ENCODE measurements at regions not wholly inside any gene's neighbourhood (a gene's known extent, or its start where the extent isn't known, plus 50 kb on each side); places are given as distances from the start of the nearest gene placed in this dataset.

DNA sequence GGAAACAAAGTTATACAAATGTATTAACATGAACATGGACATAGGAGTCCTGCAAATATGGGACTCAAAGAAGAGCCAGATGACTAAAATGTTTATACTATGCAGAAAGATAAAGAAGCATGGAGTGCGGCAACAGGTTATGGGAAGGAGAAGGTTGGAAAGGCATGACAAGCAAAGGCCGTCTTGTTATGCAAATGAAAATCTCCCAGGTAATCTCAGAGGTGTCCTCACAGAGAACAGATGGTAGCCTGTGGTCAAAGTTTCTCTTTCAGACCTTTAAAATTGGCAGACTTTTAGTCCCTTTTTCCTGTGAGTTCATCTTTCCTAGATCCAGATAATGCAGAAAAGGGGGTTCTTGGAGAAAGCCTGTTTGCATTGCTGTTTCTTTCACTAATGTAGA, 116.4 kb upstream of the BEND4 start:
- in situ Hi-C loops (cut with HindIII; ENCODE audit: low pct_unique_long_range_greater_than_20kb, low sequenced_read_pairs) (no loop called here), intact Hi-C loops (cut with micrococcal nuclease; ENCODE audit: unreplicated experiment) (no loop called here)
- DNase-seq (ENCODE audit: low read depth, low spot score): no peak
- ChIA-PET CTCF (no interaction called here), POLR2A (no interaction called here)
- Histone ChIP-seq H3K27ac (ENCODE audit: low read length) (no peak overlapping the region), H3K4me3 (ENCODE audit: low read depth in 2 of 2, low read length in 2 of 2) (no peak overlapping the region), H3K36me3 (ENCODE audit: control insufficient read depth, insufficient read depth, low read length) (no peaks in the 10 kb centered on the region), H3K9me3 (ENCODE audit: control insufficient read depth, insufficient read depth, low read depth, low read length) (no peaks in the 10 kb centered on the region), H3K27me3 (ENCODE audit: control insufficient read depth, insufficient read depth, low read length) (no peaks in the 10 kb centered on the region), H3K4me1 (ENCODE audit: control insufficient read depth, insufficient read depth, low read length) (no peaks in the 10 kb centered on the region)
- ATAC-seq: no peak
- no peak for TF ChIP-seq POLR2AphosphoS5 (IDR thresholded peaks at IDR 0.05; ENCODE audit: low read depth, low read length)
- TF ChIP-seq SIN3A (IDR thresholded peaks at IDR 0.05; ENCODE audit: borderline replicate concordance, insufficient read depth, low read depth, low read length): no peak
- no peak for TF ChIP-seq REST (IDR thresholded peaks at IDR 0.05; ENCODE audit: insufficient read depth in 1 of 2, low read depth in 2 of 2, low read length in 1 of 2)
- TF ChIP-seq, protein P1, sequence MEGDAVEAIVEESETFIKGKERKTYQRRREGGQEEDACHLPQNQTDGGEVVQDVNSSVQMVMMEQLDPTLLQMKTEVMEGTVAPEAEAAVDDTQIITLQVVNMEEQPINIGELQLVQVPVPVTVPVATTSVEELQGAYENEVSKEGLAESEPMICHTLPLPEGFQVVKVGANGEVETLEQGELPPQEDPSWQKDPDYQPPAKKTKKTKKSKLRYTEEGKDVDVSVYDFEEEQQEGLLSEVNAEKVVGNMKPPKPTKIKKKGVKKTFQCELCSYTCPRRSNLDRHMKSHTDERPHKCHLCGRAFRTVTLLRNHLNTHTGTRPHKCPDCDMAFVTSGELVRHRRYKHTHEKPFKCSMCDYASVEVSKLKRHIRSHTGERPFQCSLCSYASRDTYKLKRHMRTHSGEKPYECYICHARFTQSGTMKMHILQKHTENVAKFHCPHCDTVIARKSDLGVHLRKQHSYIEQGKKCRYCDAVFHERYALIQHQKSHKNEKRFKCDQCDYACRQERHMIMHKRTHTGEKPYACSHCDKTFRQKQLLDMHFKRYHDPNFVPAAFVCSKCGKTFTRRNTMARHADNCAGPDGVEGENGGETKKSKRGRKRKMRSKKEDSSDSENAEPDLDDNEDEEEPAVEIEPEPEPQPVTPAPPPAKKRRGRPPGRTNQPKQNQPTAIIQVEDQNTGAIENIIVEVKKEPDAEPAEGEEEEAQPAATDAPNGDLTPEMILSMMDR (IDR thresholded peaks at IDR 0.05): no peak
- no TSS peak for BruUV-seq (replicated peaks)

DNA sequence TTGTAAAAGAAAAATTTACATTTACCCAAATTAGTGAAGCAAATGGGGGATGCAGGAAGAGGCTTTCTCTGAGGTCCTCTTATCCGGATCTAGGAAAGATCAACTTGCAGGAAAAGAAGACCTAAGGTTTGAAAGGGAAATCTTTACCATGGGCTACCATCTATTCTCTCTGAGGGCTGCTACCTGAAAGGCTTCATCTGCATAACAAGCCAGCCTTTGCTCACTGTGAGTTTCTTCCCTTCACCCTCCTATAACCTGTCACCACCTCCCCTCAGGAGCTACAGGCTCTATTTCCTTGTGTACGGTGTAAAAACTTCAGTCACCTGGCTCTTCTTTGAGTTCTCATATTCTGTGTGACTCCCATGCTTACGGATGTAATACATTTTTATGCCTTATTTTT, 118.6 kb upstream of the BEND4 start:
- Histone ChIP-seq H3K36me3 (ENCODE audit: control insufficient read depth, insufficient read depth, low read length) (no peaks in the 10 kb centered on the region), H3K27me3 (ENCODE audit: control insufficient read depth, insufficient read depth, low read length) (no peaks in the 10 kb centered on the region), H3K27ac (ENCODE audit: low read length) (no peak overlapping the region), H3K4me1 (ENCODE audit: control insufficient read depth, insufficient read depth, low read length) (no peaks in the 10 kb centered on the region), H3K9me3 (ENCODE audit: control insufficient read depth, insufficient read depth, low read depth, low read length) (no peaks in the 10 kb centered on the region), H3K4me3 (ENCODE audit: low read depth in 2 of 2, low read length in 2 of 2) (no peak overlapping the region)
- no peak for TF ChIP-seq TCF7L2 (IDR thresholded peaks at IDR 0.05; ENCODE audit: low read depth, low read length)
- no peak for TF ChIP-seq POLR2AphosphoS5 (IDR thresholded peaks at IDR 0.05; ENCODE audit: low read depth, low read length)
- TF ChIP-seq REST (IDR thresholded peaks at IDR 0.05; ENCODE audit: insufficient read depth in 1 of 2, low read depth in 2 of 2, low read length in 1 of 2): no peak
- no peak for TF ChIP-seq SIN3A (IDR thresholded peaks at IDR 0.05; ENCODE audit: borderline replicate concordance, insufficient read depth, low read depth, low read length)
- TF ChIP-seq, protein P1 (IDR thresholded peaks at IDR 0.05): no peak
- DNase-seq (ENCODE audit: low read depth, low spot score): no peak
- BruUV-seq (replicated peaks): no TSS peak
- ChIA-PET POLR2A (no interaction called here), CTCF (interaction anchor here (0.8 kb wide), 1 partner anchor 157 kb away, joined by 4 read pairs; no protein-coding TSS in a partner anchor)
- intact Hi-C loops (cut with micrococcal nuclease; ENCODE audit: unreplicated experiment): no loop called here
- in situ Hi-C loops (cut with HindIII; ENCODE audit: low pct_unique_long_range_greater_than_20kb, low sequenced_read_pairs): no loop called here
- ATAC-seq: no peak

Measured in Panc1 (cell line).